H9 (cell line): ENCODE measurements at regions not wholly inside any gene's neighbourhood (a gene's known extent, or its start where the extent isn't known, plus 50 kb on each side); places are given as distances from the start of the nearest gene placed in this dataset.

Experiments used
- DNase-seq: peaks from one replicate; pipeline ENCODE4 v3.0.0-alpha.2; 2017
- H2AFZ ChIP-seq: one replicate; pipeline ENCODE4 v1.6.1; 2013; ENCODE audit warnings: mild to moderate bottlenecking, low read length, control low read depth, moderate library complexity
- H2AK5ac ChIP-seq: 2 replicates; pipeline ENCODE4 v1.6.1; 2013; ENCODE audit warnings: low read length, control low read depth, mixed read lengths; ENCODE audit not compliant: insufficient read length
- H2BK120ac ChIP-seq: one replicate; pipeline ENCODE4 v1.6.1; 2013; ENCODE audit warnings: low read depth, mild to moderate bottlenecking, low read length, control low read depth, inconsistent platforms; ENCODE audit not compliant: poor library complexity, severe bottlenecking
- H2BK12ac ChIP-seq: 2 replicates; pipeline ENCODE4 v1.6.1; 2013; ENCODE audit warnings: low read length, control low read depth, mixed read lengths, low read depth; ENCODE audit not compliant: insufficient read length
- H2BK15ac ChIP-seq: 2 replicates; pipeline ENCODE4 v1.6.1; 2013; ENCODE audit warnings: low read depth, low read length, control low read depth
- H2BK20ac ChIP-seq: one replicate; pipeline ENCODE4 v1.6.1; 2013; ENCODE audit warnings: low read depth, mild to moderate bottlenecking, low read length, control low read depth, inconsistent platforms; ENCODE audit not compliant: poor library complexity, severe bottlenecking
- H2BK5ac ChIP-seq: 2 replicates; pipeline ENCODE4 v1.6.1; 2013; ENCODE audit warnings: low read length, control low read depth, mixed read lengths; ENCODE audit not compliant: insufficient read length
- H3K14ac ChIP-seq: 2 replicates; pipeline ENCODE4 v1.6.1; 2013; ENCODE audit warnings: low read length, control low read depth; ENCODE audit not compliant: insufficient read depth
- H3K18ac ChIP-seq: 2 replicates; pipeline ENCODE4 v1.6.1; 2013; ENCODE audit warnings: low read depth, mild to moderate bottlenecking, mixed read lengths, low read length, control low read depth; ENCODE audit not compliant: insufficient read length
- H3K23ac ChIP-seq: 2 replicates; pipeline ENCODE4 v1.6.1; 2013; ENCODE audit warnings: low read length, control low read depth, mixed read lengths, low read depth; ENCODE audit not compliant: insufficient read length
- H3K23me2 ChIP-seq: 2 replicates; pipeline ENCODE4 v1.6.1; 2013; ENCODE audit warnings: low read depth, mild to moderate bottlenecking, mixed read lengths, low read length, control low read depth; ENCODE audit not compliant: insufficient read length, poor library complexity, severe bottlenecking
- H3K27ac ChIP-seq: 2 replicates; pipeline ENCODE4 v1.5.1; 2013; ENCODE audit warnings: low read length, control low read depth, mixed read lengths, low read depth; ENCODE audit not compliant: insufficient read length
- H3K27me3 ChIP-seq: 2 replicates; pipeline ENCODE4 v1.6.1; 2013; ENCODE audit warnings: low read length, control low read depth, inconsistent platforms; ENCODE audit not compliant: insufficient read depth
- H3K4ac ChIP-seq: 2 replicates; pipeline ENCODE4 v1.6.1; 2013; ENCODE audit warnings: low read depth, mild to moderate bottlenecking, control low read depth, inconsistent platforms, low read length, moderate library complexity
- H3K4me1 ChIP-seq: 2 replicates; pipeline ENCODE4 v1.6.1; 2013; ENCODE audit warnings: low read length, control low read depth, inconsistent platforms; ENCODE audit not compliant: insufficient read depth
- H3K4me2 ChIP-seq: 2 replicates; pipeline ENCODE4 v1.6.1; 2013; ENCODE audit warnings: low read length, control low read depth, mixed read lengths; ENCODE audit not compliant: insufficient read length, insufficient read depth
- H3K56ac ChIP-seq: 2 replicates; pipeline ENCODE4 v1.6.1; 2013; ENCODE audit warnings: low read depth, mild to moderate bottlenecking, mixed read lengths, low read length, control low read depth; ENCODE audit not compliant: insufficient read length
- H3K79me1 ChIP-seq: 2 replicates; pipeline ENCODE4 v1.6.1; 2013; ENCODE audit warnings: low read depth, mild to moderate bottlenecking, moderate library complexity, low read length, control low read depth, inconsistent platforms; ENCODE audit not compliant: insufficient read depth, poor library complexity, severe bottlenecking
- H3K79me2 ChIP-seq: 2 replicates; pipeline ENCODE4 v1.6.1; 2013; ENCODE audit warnings: low read length, control low read depth, inconsistent platforms; ENCODE audit not compliant: insufficient read depth
- H3K9ac ChIP-seq: 2 replicates; pipeline ENCODE4 v1.6.1; 2013; ENCODE audit warnings: low read length, control low read depth, mixed read lengths; ENCODE audit not compliant: insufficient read length; ENCODE audit errors: extremely low read depth
- H3K9me3 ChIP-seq: one replicate; pipeline ENCODE4 v1.6.1; 2013; ENCODE audit warnings: low read depth, low read length, inconsistent platforms; ENCODE audit not compliant: control insufficient read depth
- H3T11ph ChIP-seq: one replicate; pipeline ENCODE4 v1.6.1; 2013; ENCODE audit warnings: mild to moderate bottlenecking, low read length, control low read depth, inconsistent platforms
- H4K20me1 ChIP-seq: one replicate; pipeline ENCODE4 v1.6.1; 2013; ENCODE audit not compliant: control insufficient read depth, insufficient read length, insufficient read depth
- H4K5ac ChIP-seq: 2 replicates; pipeline ENCODE4 v1.6.1; 2013; ENCODE audit warnings: low read depth, mild to moderate bottlenecking, mixed read lengths, low read length, control low read depth; ENCODE audit not compliant: insufficient read length
- H4K8ac ChIP-seq: replicated peaks from 2 replicates; pipeline ENCODE4 v1.6.1; 2013; ENCODE audit warnings: low read length, control low read depth, mixed read lengths, low read depth; ENCODE audit not compliant: insufficient read length
- H4K91ac ChIP-seq: 2 replicates; pipeline ENCODE4 v1.6.1; 2013; ENCODE audit warnings: low read depth, mild to moderate bottlenecking, moderate library complexity, mixed read lengths, low read length, control low read depth; ENCODE audit not compliant: insufficient read length
- H3K27ac Mint-ChIP-seq, 3 experiments: 2 replicates in 2 of 3; 3 replicates in 1 of 3; pipeline ENCODE4 v1.8.0; 2020 to 2021; ENCODE audit warnings: mixed read lengths in 3 of 3, mild to moderate bottlenecking in 1 of 3, moderate library complexity in 1 of 3
- H3K27me3 Mint-ChIP-seq: 2 replicates; pipeline ENCODE4 v1.8.0; 2021; ENCODE audit warnings: low read depth, mild to moderate bottlenecking, moderate library complexity, mixed read lengths
- H3K36me3 Mint-ChIP-seq, 3 experiments: 2 replicates in 2 of 3; 3 replicates in 1 of 3; pipeline ENCODE4 v1.8.0; 2020 to 2021; ENCODE audit warnings: low read depth in 3 of 3, mixed read lengths in 3 of 3; ENCODE audit not compliant: insufficient read depth in 1 of 3
- H3K4me1 Mint-ChIP-seq, 2 experiments: 2 replicates each; pipeline ENCODE4 v1.8.0; 2020; ENCODE audit warnings: mixed read lengths in 2 of 2
- H3K4me3 Mint-ChIP-seq, 2 experiments: 2 replicates in 1 of 2; 3 replicates in 1 of 2; pipeline ENCODE4 v1.8.0; 2020 to 2021; ENCODE audit warnings: mild to moderate bottlenecking in 2 of 2, mixed read lengths in 2 of 2, moderate library complexity in 1 of 2
- H3K9me3 Mint-ChIP-seq, 2 experiments: 2 replicates in 1 of 2; 3 replicates in 1 of 2; pipeline ENCODE4 v1.8.0; 2020; ENCODE audit warnings: mild to moderate bottlenecking in 2 of 2, mixed read lengths in 2 of 2, moderate library complexity in 1 of 2
- WGBS: extraction: QIAGEN DNeasy Blood & Tissue Kit; methylation state at CpG from one replicate; pipeline ENCODE4 v1.1.7; 2013; ENCODE audit warnings: missing lambda C conversion rate, low lambda C conversion rate, mixed read lengths; ENCODE audit not compliant: insufficient read length; ENCODE audit errors: extremely low coverage; 5-methylcytosine and 5-hydroxymethylcytosine counted together
- TF ChIP-seq, protein P1 (sequence below): fragments of 200-600 bp; sonication (generic); conservative IDR thresholded peaks from 3 replicates; pipeline ENCODE4 v1.8.0; 2021; ENCODE audit warnings: antibody characterized with exemption, mild to moderate bottlenecking

DNA sequence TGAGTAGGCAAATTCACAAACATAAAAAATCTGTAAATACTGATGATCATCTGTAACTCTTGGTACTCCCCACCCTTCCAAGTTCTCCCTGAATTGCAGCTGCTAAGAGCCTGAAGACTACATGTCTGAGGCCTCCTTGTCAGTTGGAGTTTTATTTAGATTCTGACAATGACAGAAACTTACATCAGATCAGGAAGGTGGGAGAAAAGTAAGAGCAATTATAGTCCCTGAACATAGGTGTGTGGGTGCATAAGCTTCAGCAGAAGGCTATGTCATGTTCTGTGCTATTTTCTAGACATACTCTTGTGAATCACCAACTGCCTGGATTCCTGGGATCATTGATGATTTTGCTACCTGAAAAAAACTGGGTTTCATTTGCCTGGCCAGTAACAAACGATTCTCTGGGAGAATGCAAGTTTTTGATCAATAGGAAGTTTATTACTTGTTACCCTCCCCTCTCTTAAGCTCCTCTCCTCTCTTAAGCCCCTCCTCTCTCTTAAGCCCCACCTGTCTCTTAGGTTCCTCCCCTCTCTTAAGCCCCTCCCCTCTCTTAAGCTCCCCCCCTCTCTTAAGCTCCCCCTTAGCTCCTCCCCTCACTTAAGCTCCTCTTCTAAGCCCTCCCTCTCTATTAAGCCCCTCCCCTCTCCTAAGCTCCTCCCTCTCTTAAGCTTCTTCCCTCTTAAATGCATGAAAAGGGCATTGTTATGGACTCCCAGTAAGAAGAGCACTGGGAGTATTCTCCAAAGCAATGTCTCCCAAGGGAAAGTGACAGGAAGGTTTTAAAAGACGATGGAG, 1183.4 kb upstream of the AUTS2 start:
- H3K36me3 Mint-ChIP-seq, result peaks cover 0 to 30% (median 5%) of the 10 kb centered on the region in 3 experiments; a peak in 4 of 7 replicates
- H2AK5ac ChIP-seq, result peak overlapping the region; percentile 86

More for the DNA sequence above, 1183.4 kb upstream of the AUTS2 start:
- Histone ChIP-seq H3K27me3 (no peaks in the 10 kb centered on the region), H3K18ac (no peak overlapping the region), H2BK20ac (no peak overlapping the region), H3T11ph (no peak overlapping the region), H3K56ac (no peak overlapping the region), H2BK12ac (no peak overlapping the region), H3K4me2 (no peak overlapping the region), H3K23me2 (no peaks in the 10 kb centered on the region), H4K91ac (no peak overlapping the region), H2BK15ac (no peak overlapping the region), H3K9ac (no peak overlapping the region), H3K9me3 (peaks cover 6% of the 10 kb centered on the region), H3K4me1 (no peaks in the 10 kb centered on the region; the same call in 1 of the 2 replicates), H4K20me1 (no peaks in the 10 kb centered on the region), H3K14ac (no peak overlapping the region), H2BK5ac (no peak overlapping the region), H2AFZ (no peak overlapping the region), H3K79me2 (no peaks in the 10 kb centered on the region), H3K4ac (no peak overlapping the region), H2BK120ac (no peak overlapping the region), H4K5ac (no peak overlapping the region), H3K23ac (no peak overlapping the region), H3K27ac (no peak overlapping the region), H3K79me1 (no peaks in the 10 kb centered on the region), H4K8ac (no peak overlapping the region)
- no peak for DNase-seq
- no CpG with 5 or more reads among the region's 2 CpGs for WGBS
- TF ChIP-seq, protein P1, sequence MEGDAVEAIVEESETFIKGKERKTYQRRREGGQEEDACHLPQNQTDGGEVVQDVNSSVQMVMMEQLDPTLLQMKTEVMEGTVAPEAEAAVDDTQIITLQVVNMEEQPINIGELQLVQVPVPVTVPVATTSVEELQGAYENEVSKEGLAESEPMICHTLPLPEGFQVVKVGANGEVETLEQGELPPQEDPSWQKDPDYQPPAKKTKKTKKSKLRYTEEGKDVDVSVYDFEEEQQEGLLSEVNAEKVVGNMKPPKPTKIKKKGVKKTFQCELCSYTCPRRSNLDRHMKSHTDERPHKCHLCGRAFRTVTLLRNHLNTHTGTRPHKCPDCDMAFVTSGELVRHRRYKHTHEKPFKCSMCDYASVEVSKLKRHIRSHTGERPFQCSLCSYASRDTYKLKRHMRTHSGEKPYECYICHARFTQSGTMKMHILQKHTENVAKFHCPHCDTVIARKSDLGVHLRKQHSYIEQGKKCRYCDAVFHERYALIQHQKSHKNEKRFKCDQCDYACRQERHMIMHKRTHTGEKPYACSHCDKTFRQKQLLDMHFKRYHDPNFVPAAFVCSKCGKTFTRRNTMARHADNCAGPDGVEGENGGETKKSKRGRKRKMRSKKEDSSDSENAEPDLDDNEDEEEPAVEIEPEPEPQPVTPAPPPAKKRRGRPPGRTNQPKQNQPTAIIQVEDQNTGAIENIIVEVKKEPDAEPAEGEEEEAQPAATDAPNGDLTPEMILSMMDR, result no peak
- no peak overlapping the region for H3K4me3 Mint-ChIP-seq
- H3K27me3 Mint-ChIP-seq, result no peaks in the 10 kb centered on the region
- no peak overlapping the region for H3K27ac Mint-ChIP-seq
- H3K9me3 Mint-ChIP-seq, result peaks cover 16 to 25% of the 10 kb centered on the region in 2 experiments
- H3K4me1 Mint-ChIP-seq, result peaks cover 22 to 23% of the 10 kb centered on the region in 2 experiments
